ENCODE measurements at regions not wholly inside any gene's neighbourhood (a gene's known extent, or its start where the extent isn't known, plus 50 kb on each side); places are given as distances from the start of the nearest gene placed in this dataset.

DNA sequence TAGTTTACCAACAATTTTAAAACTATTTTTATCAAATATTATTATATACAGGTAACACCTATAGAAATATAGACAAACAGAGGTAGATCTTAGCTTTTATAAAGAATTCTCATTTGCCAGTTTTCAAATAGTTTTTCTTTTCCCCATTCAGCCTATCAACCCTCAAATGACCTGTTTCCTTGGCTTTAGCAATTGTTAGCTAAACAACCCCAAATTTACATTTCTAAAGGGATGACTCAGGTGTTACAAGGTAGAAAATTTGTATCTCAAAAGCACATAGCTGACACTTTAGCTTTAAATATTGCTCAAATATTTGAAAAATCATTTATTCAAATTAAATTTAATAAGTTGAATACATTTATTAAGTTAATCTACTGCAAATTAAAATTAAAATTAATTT is 1207.2 kb downstream of the SLITRK1 start:
- intact Hi-C loops (cut with DNase I) = no loop called here
- FAIRE-seq = no peak
- TF ChIP-seq, protein P1, sequence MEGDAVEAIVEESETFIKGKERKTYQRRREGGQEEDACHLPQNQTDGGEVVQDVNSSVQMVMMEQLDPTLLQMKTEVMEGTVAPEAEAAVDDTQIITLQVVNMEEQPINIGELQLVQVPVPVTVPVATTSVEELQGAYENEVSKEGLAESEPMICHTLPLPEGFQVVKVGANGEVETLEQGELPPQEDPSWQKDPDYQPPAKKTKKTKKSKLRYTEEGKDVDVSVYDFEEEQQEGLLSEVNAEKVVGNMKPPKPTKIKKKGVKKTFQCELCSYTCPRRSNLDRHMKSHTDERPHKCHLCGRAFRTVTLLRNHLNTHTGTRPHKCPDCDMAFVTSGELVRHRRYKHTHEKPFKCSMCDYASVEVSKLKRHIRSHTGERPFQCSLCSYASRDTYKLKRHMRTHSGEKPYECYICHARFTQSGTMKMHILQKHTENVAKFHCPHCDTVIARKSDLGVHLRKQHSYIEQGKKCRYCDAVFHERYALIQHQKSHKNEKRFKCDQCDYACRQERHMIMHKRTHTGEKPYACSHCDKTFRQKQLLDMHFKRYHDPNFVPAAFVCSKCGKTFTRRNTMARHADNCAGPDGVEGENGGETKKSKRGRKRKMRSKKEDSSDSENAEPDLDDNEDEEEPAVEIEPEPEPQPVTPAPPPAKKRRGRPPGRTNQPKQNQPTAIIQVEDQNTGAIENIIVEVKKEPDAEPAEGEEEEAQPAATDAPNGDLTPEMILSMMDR (IDR thresholded peaks at IDR 0.05; ENCODE audit: borderline replicate concordance, extremely low read depth, insufficient read depth) = no peak

DNA sequence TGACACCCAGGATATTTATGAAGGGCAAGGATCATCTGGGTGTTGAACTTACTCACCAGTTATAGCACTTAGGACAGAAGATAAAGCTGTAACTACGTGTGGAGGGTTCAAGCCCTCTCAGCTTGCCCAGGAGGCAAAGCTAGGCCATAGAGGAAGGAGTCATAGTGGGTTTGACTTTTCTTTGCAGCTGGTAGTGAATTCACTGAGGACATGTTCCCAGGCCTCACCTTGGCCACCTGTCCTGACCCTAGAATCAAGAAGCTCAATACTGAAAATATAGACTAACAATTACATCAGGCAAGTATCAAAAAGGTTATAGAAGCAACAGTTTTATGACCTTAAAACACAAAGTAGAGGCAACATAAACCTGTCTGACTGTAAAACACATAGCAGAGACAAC is 1207.7 kb downstream of the SLITRK1 start:
- no peaks in the 10 kb centered on the region for H3K4me1 ChIP-seq (ENCODE audit: control insufficient read depth in 2 of 3, insufficient read depth in 2 of 3, low read depth in 1 of 3, low read length in 3 of 3)
- H3K9ac ChIP-seq (ENCODE audit: low read length in 3 of 3) = no peak overlapping the region
- H3K9me3 ChIP-seq (ENCODE audit: control insufficient read depth in 2 of 3, insufficient read depth in 1 of 3, low read length in 3 of 3) = no peaks in the 10 kb centered on the region
- no peaks in the 10 kb centered on the region for H3K36me3 ChIP-seq (ENCODE audit: control insufficient read depth in 2 of 3, insufficient read depth in 3 of 3, low read length in 3 of 3)
- intact Hi-C loops (cut with DNase I) = no loop called here
- no peak overlapping the region for H3K27ac ChIP-seq (ENCODE audit: low read depth in 2 of 2, low read length in 2 of 2)
- TF ChIP-seq, protein P1 (IDR thresholded peaks at IDR 0.05; ENCODE audit: borderline replicate concordance, extremely low read depth, insufficient read depth) = no peak
- DNase-seq (no peak), FAIRE-seq (no peak)
- H3K4me3 ChIP-seq (ENCODE audit: low read length in 3 of 3) = no peak overlapping the region
- no peaks in the 10 kb centered on the region for H3K27me3 ChIP-seq (ENCODE audit: control insufficient read depth, insufficient read depth, low read length)

More for the DNA sequence above, 1207.2 kb downstream of the SLITRK1 start:
- Histone ChIP-seq H3K27me3 (ENCODE audit: control insufficient read depth, insufficient read depth, low read length) (no peaks in the 10 kb centered on the region), H3K9ac (ENCODE audit: low read length in 3 of 3) (no peak overlapping the region), H3K9me3 (ENCODE audit: control insufficient read depth in 2 of 3, insufficient read depth in 1 of 3, low read length in 3 of 3) (no peaks in the 10 kb centered on the region), H3K4me3 (ENCODE audit: low read length in 3 of 3) (no peak overlapping the region), H3K27ac (ENCODE audit: low read depth in 2 of 2, low read length in 2 of 2) (no peak overlapping the region), H3K4me1 (ENCODE audit: control insufficient read depth in 2 of 3, insufficient read depth in 2 of 3, low read depth in 1 of 3, low read length in 3 of 3) (no peaks in the 10 kb centered on the region), H3K36me3 (ENCODE audit: control insufficient read depth in 2 of 3, insufficient read depth in 3 of 3, low read length in 3 of 3) (no peaks in the 10 kb centered on the region)
- DNase-seq = no peak

DNA sequence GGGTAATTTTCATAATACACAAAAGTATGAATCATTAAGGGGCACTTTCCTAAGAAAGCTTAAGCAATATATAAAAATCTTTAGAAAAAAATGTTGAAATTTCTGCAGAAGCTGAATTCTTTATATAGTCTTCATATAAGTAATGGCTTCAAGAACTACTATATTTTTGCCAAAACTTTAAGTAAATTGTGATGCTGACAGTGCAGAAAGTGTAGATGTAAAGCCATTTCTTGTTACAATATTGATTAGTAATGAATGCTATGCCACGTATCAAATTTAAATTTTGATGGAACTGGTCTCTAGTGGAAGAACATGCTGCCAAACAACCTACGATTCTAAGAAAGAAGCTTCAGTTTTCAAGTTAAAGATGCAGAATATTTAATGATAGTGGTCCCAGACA is 1210.0 kb downstream of the SLITRK1 start:
- no peaks in the 10 kb centered on the region for H3K27me3 ChIP-seq (ENCODE audit: control insufficient read depth, insufficient read depth, low read length)
- TF ChIP-seq, protein P1 (IDR thresholded peaks at IDR 0.05; ENCODE audit: borderline replicate concordance, extremely low read depth, insufficient read depth) = no peak
- no peaks in the 10 kb centered on the region for H3K9me3 ChIP-seq (ENCODE audit: control insufficient read depth in 2 of 3, insufficient read depth in 1 of 3, low read length in 3 of 3)
- DNase-seq (no peak), FAIRE-seq (no peak)
- intact Hi-C loops (cut with DNase I) = no loop called here
- H3K4me3 ChIP-seq (ENCODE audit: low read length in 3 of 3) = no peak overlapping the region
- H3K4me1 ChIP-seq (ENCODE audit: control insufficient read depth in 2 of 3, insufficient read depth in 2 of 3, low read depth in 1 of 3, low read length in 3 of 3) = no peaks in the 10 kb centered on the region
- H3K9ac ChIP-seq (ENCODE audit: low read length in 3 of 3) = no peak overlapping the region
- H3K27ac ChIP-seq (ENCODE audit: low read depth in 2 of 2, low read length in 2 of 2) = no peak overlapping the region
- no peaks in the 10 kb centered on the region for H3K36me3 ChIP-seq (ENCODE audit: control insufficient read depth in 2 of 3, insufficient read depth in 3 of 3, low read length in 3 of 3)

DNA sequence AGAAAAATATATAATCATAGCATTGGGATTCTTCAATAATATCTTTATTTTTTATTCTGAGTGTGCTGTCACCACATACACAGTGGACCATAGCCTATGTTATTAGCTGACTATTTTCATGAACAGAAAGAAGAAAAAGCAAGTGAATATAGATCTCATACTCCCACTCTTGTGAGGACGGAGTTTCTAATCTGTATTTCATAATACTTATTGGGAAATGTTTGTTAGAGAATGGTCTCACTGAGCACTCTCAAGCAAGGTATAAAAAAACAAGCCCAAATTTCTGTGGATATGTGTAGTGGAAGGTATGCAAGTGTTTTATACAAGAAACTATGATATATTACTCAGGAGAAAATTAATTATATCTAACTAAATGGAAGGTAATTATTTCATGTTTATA is 1218.1 kb downstream of the SLITRK1 start:
- FAIRE-seq (no peak), DNase-seq (no peak)
- Histone ChIP-seq H3K27ac (ENCODE audit: low read depth in 2 of 2, low read length in 2 of 2) (no peak overlapping the region), H3K4me3 (ENCODE audit: low read length in 3 of 3) (no peak overlapping the region), H3K4me1 (ENCODE audit: control insufficient read depth in 2 of 3, insufficient read depth in 2 of 3, low read depth in 1 of 3, low read length in 3 of 3) (no peaks in the 10 kb centered on the region), H3K36me3 (ENCODE audit: control insufficient read depth in 2 of 3, insufficient read depth in 3 of 3, low read length in 3 of 3) (no peaks in the 10 kb centered on the region), H3K27me3 (ENCODE audit: control insufficient read depth, insufficient read depth, low read length) (no peaks in the 10 kb centered on the region), H3K9me3 (ENCODE audit: control insufficient read depth in 2 of 3, insufficient read depth in 1 of 3, low read length in 3 of 3) (no peaks in the 10 kb centered on the region), H3K9ac (ENCODE audit: low read length in 3 of 3) (no peak overlapping the region)
- intact Hi-C loops (cut with DNase I) = no loop called here
- TF ChIP-seq, protein P1 (IDR thresholded peaks at IDR 0.05; ENCODE audit: borderline replicate concordance, extremely low read depth, insufficient read depth) = no peak
